ENCODE measurements at regions not wholly inside any gene's neighbourhood (a gene's known extent, or its start where the extent isn't known, plus 50 kb on each side); places are given as distances from the start of the nearest gene placed in this dataset.
A peak's percentile ranks its signal among the peaks of the same experiment; 100 is the strongest.

GRCh38 chr7:68438811-68439210 is 1159.5 kb upstream of the AUTS2 start:
- H3K4me1 ChIP-seq (ENCODE audit: control insufficient read depth in 2 of 3, insufficient read depth in 2 of 3, low read depth in 1 of 3, low read length in 3 of 3): no peaks in the 10 kb centered on the region
- no peak overlapping the region for H3K27ac ChIP-seq (ENCODE audit: low read depth in 2 of 2, low read length in 2 of 2)
- no peaks in the 10 kb centered on the region for H3K27me3 ChIP-seq (ENCODE audit: control insufficient read depth, insufficient read depth, low read length)
- FAIRE-seq: no peak
- no peak for TF ChIP-seq CTCF (IDR thresholded peaks at IDR 0.05; ENCODE audit: borderline replicate concordance, extremely low read depth, insufficient read depth)
- H3K4me3 ChIP-seq (ENCODE audit: low read length in 3 of 3): no peak overlapping the region
- intact Hi-C loops (cut with DNase I): no loop called here
- H3K36me3 ChIP-seq (ENCODE audit: control insufficient read depth in 2 of 3, insufficient read depth in 3 of 3, low read length in 3 of 3): no peaks in the 10 kb centered on the region
- DNase-seq: no peak
- no peaks in the 10 kb centered on the region for H3K9me3 ChIP-seq (ENCODE audit: control insufficient read depth in 2 of 3, insufficient read depth in 1 of 3, low read length in 3 of 3)
- no peak overlapping the region for H3K9ac ChIP-seq (ENCODE audit: low read length in 3 of 3)

DNA sequence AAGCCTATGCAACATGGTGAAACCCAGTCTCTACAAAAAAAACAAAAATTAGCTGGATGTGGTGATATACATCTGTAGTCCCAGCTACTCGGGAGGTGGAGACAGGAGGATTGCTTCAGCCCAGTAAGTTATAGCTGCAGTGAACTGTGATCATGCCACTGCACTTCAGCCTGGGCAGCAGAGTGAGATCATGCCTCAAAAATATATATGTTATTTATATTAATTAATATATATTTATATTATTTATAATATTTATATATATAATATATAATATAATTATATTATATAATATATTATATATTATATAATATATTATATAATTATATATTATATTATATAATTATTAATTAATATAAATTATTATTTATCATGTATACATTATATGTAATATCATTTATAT is 1158.4 kb upstream of the AUTS2 start:
- Histone ChIP-seq H3K9me3 (ENCODE audit: control insufficient read depth in 2 of 3, insufficient read depth in 1 of 3, low read length in 3 of 3) (no peaks in the 10 kb centered on the region), H3K27ac (ENCODE audit: low read depth in 2 of 2, low read length in 2 of 2) (no peak overlapping the region), H3K4me3 (ENCODE audit: low read length in 3 of 3) (no peak overlapping the region), H3K9ac (ENCODE audit: low read length in 3 of 3) (no peak overlapping the region), H3K36me3 (ENCODE audit: control insufficient read depth in 2 of 3, insufficient read depth in 3 of 3, low read length in 3 of 3) (no peaks in the 10 kb centered on the region), H3K27me3 (ENCODE audit: control insufficient read depth, insufficient read depth, low read length) (no peaks in the 10 kb centered on the region), H3K4me1 (ENCODE audit: control insufficient read depth in 2 of 3, insufficient read depth in 2 of 3, low read depth in 1 of 3, low read length in 3 of 3) (no peaks in the 10 kb centered on the region)
- no peak for TF ChIP-seq CTCF (IDR thresholded peaks at IDR 0.05; ENCODE audit: borderline replicate concordance, extremely low read depth, insufficient read depth)
- DNase-seq (no peak), FAIRE-seq (no peak)
- intact Hi-C loops (cut with DNase I): no loop called here

DNA sequence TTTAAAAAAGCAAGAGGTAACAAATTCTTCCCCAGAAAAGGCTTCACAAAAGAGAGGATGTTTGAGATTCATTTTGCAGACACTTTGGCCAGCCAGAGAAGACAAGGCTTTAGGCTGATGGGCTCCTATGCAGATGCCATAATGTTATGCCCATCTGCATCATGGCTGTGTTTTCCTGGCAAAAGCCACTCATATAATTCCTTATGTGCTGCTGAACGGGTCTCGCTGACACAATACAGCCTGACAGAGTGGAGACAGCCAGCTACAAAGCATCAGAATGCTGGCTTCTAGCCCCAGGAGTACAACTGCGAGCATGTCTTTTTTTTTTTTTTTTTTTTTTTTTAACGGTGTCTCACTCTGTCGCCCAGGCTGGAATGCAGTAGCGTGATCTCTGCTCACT is 1157.4 kb upstream of the AUTS2 start:
- FAIRE-seq: no peak

More for the DNA sequence above, 1157.4 kb upstream of the AUTS2 start:
- Histone ChIP-seq H3K27me3 (ENCODE audit: control insufficient read depth, insufficient read depth, low read length) (no peaks in the 10 kb centered on the region), H3K9me3 (ENCODE audit: control insufficient read depth in 2 of 3, insufficient read depth in 1 of 3, low read length in 3 of 3) (no peaks in the 10 kb centered on the region), H3K9ac (ENCODE audit: low read length in 3 of 3) (no peak overlapping the region), H3K4me1 (ENCODE audit: control insufficient read depth in 2 of 3, insufficient read depth in 2 of 3, low read depth in 1 of 3, low read length in 3 of 3) (no peaks in the 10 kb centered on the region), H3K4me3 (ENCODE audit: low read length in 3 of 3) (no peak overlapping the region), H3K27ac (ENCODE audit: low read depth in 2 of 2, low read length in 2 of 2) (no peak overlapping the region), H3K36me3 (ENCODE audit: control insufficient read depth in 2 of 3, insufficient read depth in 3 of 3, low read length in 3 of 3) (no peaks in the 10 kb centered on the region)
- TF ChIP-seq CTCF (IDR thresholded peaks at IDR 0.05; ENCODE audit: borderline replicate concordance, extremely low read depth, insufficient read depth): no peak
- DNase-seq: peak in 2 of 5 donors; percentile 22 to 50
- intact Hi-C loops (cut with DNase I): no loop called here

Data from kidney (tissue), 13 donors.